H1 (cell line): ENCODE measurements at regions not wholly inside any gene's neighbourhood (a gene's known extent, or its start where the extent isn't known, plus 50 kb on each side); places are given as distances from the start of the nearest gene placed in this dataset.

ENCODE experiments used
- ATF3 ChIP-seq: IDR thresholded peaks from 2 replicates; pipeline ENCODE4 v1.6.1; 2011; ENCODE audit warnings: low read depth, mild to moderate bottlenecking, low read length; ENCODE audit not compliant: insufficient read depth
- EP300 ChIP-seq, 2 experiments: IDR thresholded peaks; 1 replicate in 1 of 2; 2 replicates in 1 of 2; pipeline ENCODE4 v1.6.1; 2011 to 2012; ENCODE audit warnings: low read depth in 2 of 2, low read length in 2 of 2, mild to moderate bottlenecking in 2 of 2, borderline replicate concordance in 1 of 2, inconsistent platforms in 1 of 2, moderate library complexity in 1 of 2
- EZH2 ChIP-seq: fragments of 200-600 bp; sonication (generic); IDR thresholded peaks from 2 replicates; pipeline ENCODE4 v1.7.1; 2012; ENCODE audit warnings: low read depth, mild to moderate bottlenecking, moderate library complexity, low read length, inconsistent platforms; ENCODE audit not compliant: severe bottlenecking
- RBBP5 ChIP-seq: IDR thresholded peaks from 2 replicates; pipeline ENCODE4 v1.7.1; 2012; ENCODE audit warnings: low read depth, mild to moderate bottlenecking, inconsistent platforms, low read length, moderate library complexity, borderline replicate concordance
- SAP30 ChIP-seq: fragments of 300-600 bp; sonication (generic); IDR thresholded peaks from 2 replicates; pipeline ENCODE4 v1.7.1; 2012; ENCODE audit warnings: low read length, moderate library complexity, mild to moderate bottlenecking, inconsistent platforms; ENCODE audit not compliant: insufficient read depth, insufficient replicate concordance
- USF2 ChIP-seq: IDR thresholded peaks from 2 replicates; pipeline ENCODE4 v1.6.1; 2011; ENCODE audit warnings: low read length, improper control_type of control experiment

- TF ChIP-seq SAP30, result no peak
- no peak for TF ChIP-seq EP300 (IDR thresholded peaks at IDR 0.05; ENCODE audit: borderline replicate concordance in 1 of 2, low read depth in 2 of 2, low read length in 2 of 2)
- TF ChIP-seq EZH2, result no peak
- TF ChIP-seq USF2, result no peak
- no peak for TF ChIP-seq RBBP5
- no peak for TF ChIP-seq ATF3
Measured at GRCh38 chr3:35320646-35321407, 318.5 kb upstream of the ARPP21 start (continued).
